ENCODE measurements at regions not wholly inside any gene's neighbourhood (a gene's known extent, or its start where the extent isn't known, plus 50 kb on each side); places are given as distances from the start of the nearest gene placed in this dataset.

GRCh38 chr2:120842456-120843439 lies 107.1 kb downstream of the GLI2 start:
- peaks cover 5% of the 10 kb centered on the region for H3K27me3 Mint-ChIP-seq
- CTCF ChIA-PET: no interaction called here
- H3K36me3 Mint-ChIP-seq (ENCODE audit: low read depth): no peaks in the 10 kb centered on the region

GRCh38 chr2:120844070-120844738 lies 108.5 kb downstream of the GLI2 start:
- H3K4me3 Mint-ChIP-seq: no peak overlapping the region
- H3K27me3 Mint-ChIP-seq: peaks cover 5% of the 10 kb centered on the region
- DNase-seq: no peak
- POLR2A ChIA-PET: no interaction called here
- H3K36me3 Mint-ChIP-seq (ENCODE audit: low read depth): no peaks in the 10 kb centered on the region
- H3K9me3 Mint-ChIP-seq: no peaks in the 10 kb centered on the region
- H3K4me1 Mint-ChIP-seq: no peaks in the 10 kb centered on the region
- CTCF ChIA-PET: no interaction called here
- no peak overlapping the region for H3K27ac Mint-ChIP-seq

More at GRCh38 chr2:120842456-120843439, 107.1 kb downstream of the GLI2 start:
- Mint-ChIP-seq H3K4me1 (no peaks in the 10 kb centered on the region), H3K4me3 (no peak overlapping the region), H3K9me3 (no peaks in the 10 kb centered on the region), H3K27ac (no peak overlapping the region)
- no peak for DNase-seq
- POLR2A ChIA-PET: no interaction called here

- Mint-ChIP-seq H3K36me3 (ENCODE audit: low read depth) (no peaks in the 10 kb centered on the region), H3K27ac (no peak overlapping the region), H3K9me3 (no peaks in the 10 kb centered on the region), H3K4me1 (no peaks in the 10 kb centered on the region), H3K27me3 (no peaks in the 10 kb centered on the region), H3K4me3 (no peak overlapping the region)
- no peak for DNase-seq
- ChIA-PET CTCF (no interaction called here), POLR2A (no interaction called here)
Observed at GRCh38 chr2:120845277-120845676, 109.6 kb downstream of the GLI2 start.

DNA sequence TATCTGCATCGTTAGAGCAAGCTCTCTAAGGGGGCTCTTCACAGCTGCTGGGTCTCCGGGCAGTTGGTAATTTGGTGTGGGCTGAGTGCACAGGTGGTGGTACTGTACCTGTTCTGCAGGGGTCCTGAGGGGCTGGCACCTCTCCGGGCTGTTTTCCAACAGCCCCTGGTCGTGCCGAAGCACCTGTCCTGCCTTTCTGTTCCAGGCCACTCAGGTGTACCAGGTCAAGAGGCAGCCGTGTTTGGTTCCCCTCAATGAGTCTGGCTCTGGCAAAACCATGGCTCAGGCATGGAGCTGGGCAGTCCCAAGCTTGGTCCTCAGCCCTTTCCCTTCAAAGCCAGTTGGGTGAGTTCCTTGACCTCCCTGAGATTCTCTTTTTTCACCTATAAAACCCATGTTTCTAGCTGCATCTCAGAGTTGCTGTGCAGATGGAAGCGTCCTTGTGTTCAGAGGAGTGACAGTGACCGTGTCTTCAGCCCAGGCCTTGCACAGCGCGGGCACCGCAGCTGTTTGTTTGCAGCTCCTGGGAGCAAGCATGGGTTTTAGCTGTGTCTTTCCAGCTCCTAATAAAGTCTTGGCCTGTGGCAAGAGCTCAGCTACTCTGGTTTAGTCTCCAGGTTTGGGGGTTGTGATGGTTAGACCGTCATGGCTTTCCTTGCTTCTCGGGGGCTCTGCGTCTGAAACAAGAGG lies 110.9 kb downstream of the GLI2 start:
- H3K36me3 Mint-ChIP-seq (ENCODE audit: low read depth): no peaks in the 10 kb centered on the region
- H3K27me3 Mint-ChIP-seq: no peaks in the 10 kb centered on the region
- H3K4me1 Mint-ChIP-seq: no peaks in the 10 kb centered on the region
- H3K9me3 Mint-ChIP-seq: no peaks in the 10 kb centered on the region
- H3K27ac Mint-ChIP-seq: no peak overlapping the region
- POLR2A ChIA-PET: no interaction called here
- no peak overlapping the region for H3K4me3 Mint-ChIP-seq
- CTCF ChIA-PET: no interaction called here
- no peak for DNase-seq

- DNase-seq: no peak
- Mint-ChIP-seq H3K4me1 (no peaks in the 10 kb centered on the region), H3K9me3 (no peaks in the 10 kb centered on the region), H3K27ac (no peak overlapping the region), H3K4me3 (no peak overlapping the region), H3K27me3 (no peaks in the 10 kb centered on the region), H3K36me3 (ENCODE audit: low read depth) (no peaks in the 10 kb centered on the region)
- CTCF ChIA-PET: no interaction called here
- POLR2A ChIA-PET: no interaction called here
Observed at GRCh38 chr2:120847700-120848321, 112.1 kb downstream of the GLI2 start.

- POLR2A ChIA-PET: no interaction called here
- CTCF ChIA-PET: no interaction called here
- no peak for DNase-seq
- Mint-ChIP-seq H3K4me3 (no peak overlapping the region), H3K4me1 (no peaks in the 10 kb centered on the region), H3K36me3 (ENCODE audit: low read depth) (no peaks in the 10 kb centered on the region), H3K9me3 (no peaks in the 10 kb centered on the region), H3K27ac (no peak overlapping the region), H3K27me3 (no peaks in the 10 kb centered on the region)
Observed at GRCh38 chr2:120849278-120849677, 113.6 kb downstream of the GLI2 start.

DNA sequence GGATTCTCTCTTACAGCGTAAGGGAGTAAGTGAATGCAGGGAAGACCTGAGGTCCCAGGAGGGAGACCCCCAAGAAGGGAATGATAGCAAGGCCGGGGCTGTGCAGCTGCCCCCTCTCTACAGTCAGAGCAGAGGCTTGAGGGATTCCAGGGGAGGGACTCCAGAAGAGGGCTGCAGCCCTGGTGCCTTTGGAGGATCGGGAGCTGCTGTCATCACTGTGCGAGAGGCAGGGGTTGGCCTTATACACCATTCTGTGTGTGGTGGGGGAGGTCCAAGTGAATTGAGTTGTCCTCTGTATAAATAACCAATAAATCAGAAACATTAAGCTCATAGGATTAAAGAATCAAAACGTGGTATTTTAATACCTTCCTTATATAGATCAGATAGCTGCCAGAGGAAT lies 114.9 kb downstream of the GLI2 start:
- DNase-seq: no peak
- H3K4me3 Mint-ChIP-seq: no peak overlapping the region
- H3K27ac Mint-ChIP-seq: no peak overlapping the region
- CTCF ChIA-PET: interaction anchor here (0.5 kb wide), 1 partner anchor 425 kb away, joined by 3 read pairs; no protein-coding TSS in a partner anchor
- POLR2A ChIA-PET: no interaction called here
- no peaks in the 10 kb centered on the region for H3K27me3 Mint-ChIP-seq
- H3K9me3 Mint-ChIP-seq: no peaks in the 10 kb centered on the region
- H3K4me1 Mint-ChIP-seq: no peaks in the 10 kb centered on the region
- H3K36me3 Mint-ChIP-seq (ENCODE audit: low read depth): no peaks in the 10 kb centered on the region

DNA sequence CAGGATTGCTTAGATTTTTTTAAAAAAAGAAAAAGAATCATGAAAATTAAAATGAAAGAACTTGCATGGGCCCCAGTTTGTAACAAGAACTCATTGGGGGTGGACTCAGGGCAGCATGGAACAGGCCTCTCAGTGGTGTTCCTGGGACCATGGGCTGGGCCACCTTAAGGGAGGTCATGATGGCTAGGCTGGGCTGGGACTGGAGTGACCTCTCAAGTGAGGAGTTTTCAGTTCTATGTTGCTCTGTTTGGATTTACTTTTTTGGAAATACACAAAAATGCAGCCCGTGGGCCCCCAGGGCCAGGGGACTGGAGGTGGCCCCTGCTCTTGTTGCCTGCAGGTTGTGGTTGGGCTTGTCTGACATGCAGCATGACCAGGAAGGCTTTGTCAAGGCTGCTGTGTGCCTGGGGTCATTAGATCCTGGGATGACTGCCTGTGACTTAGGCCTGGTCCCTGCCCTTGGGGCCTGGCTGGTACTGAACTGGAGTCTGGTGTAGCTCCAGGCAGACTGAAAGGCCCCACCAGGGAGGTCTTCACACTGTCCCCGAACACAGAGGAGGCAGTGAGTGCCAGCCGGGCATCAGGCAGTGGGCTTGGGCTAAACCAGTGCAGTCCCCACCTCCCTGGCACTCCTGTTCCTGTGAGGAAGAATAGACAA lies 115.6 kb downstream of the GLI2 start:
- H3K27ac Mint-ChIP-seq: no peak overlapping the region
- ChIA-PET CTCF (interaction anchor here (0.5 kb wide), 1 partner anchor 424 kb away, joined by 3 read pairs; no protein-coding TSS in a partner anchor), POLR2A (no interaction called here)
- no peak overlapping the region for H3K4me3 Mint-ChIP-seq
- no peaks in the 10 kb centered on the region for H3K4me1 Mint-ChIP-seq
- H3K27me3 Mint-ChIP-seq: no peaks in the 10 kb centered on the region
- no peaks in the 10 kb centered on the region for H3K9me3 Mint-ChIP-seq
- no peak for DNase-seq
- H3K36me3 Mint-ChIP-seq (ENCODE audit: low read depth): no peaks in the 10 kb centered on the region

DNA sequence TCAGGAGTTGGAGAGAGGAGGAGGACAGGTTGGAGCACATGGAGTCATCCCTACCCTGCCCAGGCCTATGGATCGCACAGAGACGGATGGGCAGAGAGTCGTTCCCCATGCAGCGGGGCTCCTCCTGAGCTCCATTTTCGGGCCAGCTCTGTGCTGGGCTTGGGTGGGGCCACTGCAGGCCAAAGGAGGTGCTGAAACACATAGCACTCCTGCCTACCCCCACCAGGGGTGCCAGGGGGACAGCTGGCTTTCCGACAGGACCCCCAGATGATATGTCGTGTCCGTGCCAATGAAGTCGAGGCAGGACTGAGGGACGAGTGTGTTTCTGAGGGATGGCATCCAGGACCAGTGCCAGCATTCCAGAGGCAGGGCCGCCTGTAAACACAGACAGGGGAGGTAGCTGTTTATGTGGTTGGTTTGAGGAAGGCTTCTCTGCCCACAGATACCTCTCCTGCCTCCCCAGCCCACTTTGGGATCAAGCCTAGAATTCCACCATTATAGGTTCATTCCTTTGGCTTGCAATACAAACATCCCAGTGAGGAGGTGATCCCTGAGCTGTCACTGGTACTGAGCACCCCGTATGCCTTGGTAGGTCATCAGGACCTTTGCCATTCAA lies 116.6 kb downstream of the GLI2 start:
- Mint-ChIP-seq H3K36me3 (ENCODE audit: low read depth) (no peaks in the 10 kb centered on the region), H3K4me1 (no peaks in the 10 kb centered on the region), H3K9me3 (no peaks in the 10 kb centered on the region), H3K4me3 (no peak overlapping the region), H3K27ac (no peak overlapping the region), H3K27me3 (no peaks in the 10 kb centered on the region)
- POLR2A ChIA-PET: no interaction called here
- CTCF ChIA-PET: no interaction called here
- no peak for DNase-seq

GRCh38 chr2:120853306-120854013 lies 117.8 kb downstream of the GLI2 start:
- ChIA-PET CTCF (no interaction called here), POLR2A (no interaction called here)
- Mint-ChIP-seq H3K27me3 (no peaks in the 10 kb centered on the region), H3K9me3 (no peaks in the 10 kb centered on the region), H3K4me1 (no peaks in the 10 kb centered on the region), H3K36me3 (ENCODE audit: low read depth) (no peaks in the 10 kb centered on the region), H3K4me3 (no peak overlapping the region), H3K27ac (no peak overlapping the region)
- DNase-seq: no peak

GRCh38 chr2:120854014-120854620 lies 118.4 kb downstream of the GLI2 start:
- H3K27ac Mint-ChIP-seq: no peak overlapping the region
- no peaks in the 10 kb centered on the region for H3K9me3 Mint-ChIP-seq
- POLR2A ChIA-PET: no interaction called here
- H3K4me3 Mint-ChIP-seq: no peak overlapping the region
- no peak for DNase-seq
- CTCF ChIA-PET: no interaction called here
- H3K36me3 Mint-ChIP-seq (ENCODE audit: low read depth): no peaks in the 10 kb centered on the region
- no peaks in the 10 kb centered on the region for H3K4me1 Mint-ChIP-seq
- H3K27me3 Mint-ChIP-seq: no peaks in the 10 kb centered on the region
